VCaP (cell line): ENCODE measurements at regions not wholly inside any gene's neighbourhood (a gene's known extent, or its start where the extent isn't known, plus 50 kb on each side); places are given as distances from the start of the nearest gene placed in this dataset.
"Not testable (repeated sequence)": the region's sequence is repeated elsewhere in the genome, so short reads cannot be mapped to it uniquely, and the experiment has no call there.

Experiments
- H3K27ac ChIP-seq: fragments of 450-650 bp; 2 replicates; pipeline ENCODE4 v1.5.1; 2017
- TF ChIP-seq, protein P1 (sequence below): fragments of 450-650 bp; conservative IDR thresholded peaks from 2 replicates; pipeline ENCODE4 v1.5.1; 2017; ENCODE audit warnings: mild to moderate bottlenecking, moderate library complexity

DNA sequence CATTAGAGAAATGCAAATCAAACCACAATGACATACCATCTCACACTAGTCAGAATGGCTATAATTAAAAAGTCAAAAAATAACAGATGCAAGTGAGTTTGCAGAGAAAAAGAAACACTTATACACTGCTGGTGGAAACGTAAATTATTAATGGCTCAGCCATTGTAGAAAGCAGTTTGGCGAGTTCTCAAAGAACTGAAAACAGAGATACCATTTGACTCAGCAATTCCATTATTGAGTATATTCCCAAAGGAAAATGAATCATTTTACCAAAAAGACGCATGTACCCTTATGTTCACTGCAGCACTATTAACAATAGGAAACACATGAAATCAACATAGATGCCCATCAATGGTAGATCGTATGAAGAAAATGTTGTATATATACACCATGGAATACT, 75.0 kb downstream of the NAA11 start:
- TF ChIP-seq, protein P1, sequence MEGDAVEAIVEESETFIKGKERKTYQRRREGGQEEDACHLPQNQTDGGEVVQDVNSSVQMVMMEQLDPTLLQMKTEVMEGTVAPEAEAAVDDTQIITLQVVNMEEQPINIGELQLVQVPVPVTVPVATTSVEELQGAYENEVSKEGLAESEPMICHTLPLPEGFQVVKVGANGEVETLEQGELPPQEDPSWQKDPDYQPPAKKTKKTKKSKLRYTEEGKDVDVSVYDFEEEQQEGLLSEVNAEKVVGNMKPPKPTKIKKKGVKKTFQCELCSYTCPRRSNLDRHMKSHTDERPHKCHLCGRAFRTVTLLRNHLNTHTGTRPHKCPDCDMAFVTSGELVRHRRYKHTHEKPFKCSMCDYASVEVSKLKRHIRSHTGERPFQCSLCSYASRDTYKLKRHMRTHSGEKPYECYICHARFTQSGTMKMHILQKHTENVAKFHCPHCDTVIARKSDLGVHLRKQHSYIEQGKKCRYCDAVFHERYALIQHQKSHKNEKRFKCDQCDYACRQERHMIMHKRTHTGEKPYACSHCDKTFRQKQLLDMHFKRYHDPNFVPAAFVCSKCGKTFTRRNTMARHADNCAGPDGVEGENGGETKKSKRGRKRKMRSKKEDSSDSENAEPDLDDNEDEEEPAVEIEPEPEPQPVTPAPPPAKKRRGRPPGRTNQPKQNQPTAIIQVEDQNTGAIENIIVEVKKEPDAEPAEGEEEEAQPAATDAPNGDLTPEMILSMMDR: no peak
- no peak overlapping the region for H3K27ac ChIP-seq

DNA sequence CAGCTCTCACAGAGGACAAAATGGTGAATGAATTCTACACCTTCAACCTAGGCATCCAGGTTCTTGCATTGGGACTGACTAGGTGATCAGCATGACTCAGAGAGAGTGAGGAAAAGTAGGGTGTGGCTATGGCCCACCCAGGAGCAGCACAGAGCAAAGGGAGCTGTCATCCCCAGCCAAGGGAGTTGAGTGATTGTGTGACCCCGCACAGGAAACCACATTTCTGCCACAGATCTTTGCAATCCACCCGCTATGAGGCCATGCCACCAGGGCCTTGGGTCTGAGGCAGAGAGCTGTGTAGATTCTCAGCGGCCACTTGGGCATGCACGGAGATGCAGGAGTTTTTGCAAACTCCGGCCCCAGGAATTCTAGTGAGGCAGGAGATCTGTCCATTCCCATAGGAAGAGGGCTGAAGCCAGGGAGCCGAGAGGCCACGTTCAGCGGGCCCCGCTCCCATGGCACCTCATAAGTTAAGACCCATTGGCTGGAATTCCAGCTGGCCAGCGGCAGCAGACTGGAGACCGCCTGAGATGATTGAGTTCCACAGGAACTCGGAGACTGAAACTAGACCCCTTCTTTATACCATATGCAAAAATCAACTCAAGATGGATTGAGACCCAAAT, 75.9 kb downstream of the NAA11 start:
- TF ChIP-seq, protein P1: no peak

DNA sequence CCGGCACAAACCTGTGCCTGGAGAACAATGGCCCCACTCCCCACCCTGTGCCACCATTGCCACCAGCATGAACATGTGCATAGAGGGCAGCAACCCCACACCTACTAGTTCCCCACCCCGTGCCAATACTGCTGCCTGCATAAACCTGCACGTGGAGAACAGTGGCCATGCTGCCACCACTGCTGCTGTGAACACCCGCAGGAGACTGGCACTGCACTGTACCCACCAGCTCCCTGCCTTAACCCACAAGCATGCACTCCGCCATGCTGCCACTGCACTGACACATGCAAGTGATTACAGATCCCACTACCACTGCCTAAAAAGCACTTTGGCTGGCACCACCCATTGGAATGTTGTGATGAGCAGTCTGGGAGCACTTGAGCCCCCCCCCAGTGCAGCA, 77.3 kb downstream of the NAA11 start:
- TF ChIP-seq, protein P1: no peak
- H3K27ac ChIP-seq: no peak overlapping the region

More for the DNA sequence above, 75.9 kb downstream of the NAA11 start:
- no peak overlapping the region for H3K27ac ChIP-seq

DNA sequence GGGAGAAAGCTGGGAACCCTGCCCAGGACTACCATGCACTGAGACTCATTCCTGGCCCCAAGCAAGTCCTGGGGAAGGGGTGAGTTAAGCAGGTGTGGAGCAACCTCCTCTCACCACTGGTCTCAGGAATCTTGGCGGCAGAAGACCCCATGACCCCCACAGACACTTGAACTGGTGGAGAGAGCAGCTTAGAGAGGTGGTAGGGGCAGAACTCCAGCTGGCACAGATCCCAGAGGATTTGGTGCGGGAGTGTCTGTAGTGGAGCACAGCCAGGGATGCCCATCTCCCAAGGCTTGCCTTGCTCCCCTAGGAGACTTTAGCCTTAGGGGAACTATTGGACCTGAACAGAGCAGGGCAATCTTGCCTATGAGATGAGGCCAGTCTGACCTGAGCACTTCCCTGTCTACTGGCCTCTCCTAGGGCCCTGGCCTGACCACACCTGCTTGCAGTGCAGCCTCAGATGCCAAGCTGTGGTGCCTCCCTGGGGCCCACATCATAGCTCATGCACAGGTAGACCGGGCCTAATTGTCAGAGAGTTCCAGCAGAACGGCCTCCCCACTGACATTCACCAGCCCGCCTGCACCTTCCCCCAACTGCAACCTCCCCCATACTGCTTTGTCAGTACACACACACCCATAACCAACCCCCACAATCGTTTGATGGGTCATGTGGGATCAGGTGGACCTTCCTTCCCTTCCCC, 78.0 kb downstream of the NAA11 start:
- no peak overlapping the region for H3K27ac ChIP-seq
- TF ChIP-seq, protein P1: no peak

DNA sequence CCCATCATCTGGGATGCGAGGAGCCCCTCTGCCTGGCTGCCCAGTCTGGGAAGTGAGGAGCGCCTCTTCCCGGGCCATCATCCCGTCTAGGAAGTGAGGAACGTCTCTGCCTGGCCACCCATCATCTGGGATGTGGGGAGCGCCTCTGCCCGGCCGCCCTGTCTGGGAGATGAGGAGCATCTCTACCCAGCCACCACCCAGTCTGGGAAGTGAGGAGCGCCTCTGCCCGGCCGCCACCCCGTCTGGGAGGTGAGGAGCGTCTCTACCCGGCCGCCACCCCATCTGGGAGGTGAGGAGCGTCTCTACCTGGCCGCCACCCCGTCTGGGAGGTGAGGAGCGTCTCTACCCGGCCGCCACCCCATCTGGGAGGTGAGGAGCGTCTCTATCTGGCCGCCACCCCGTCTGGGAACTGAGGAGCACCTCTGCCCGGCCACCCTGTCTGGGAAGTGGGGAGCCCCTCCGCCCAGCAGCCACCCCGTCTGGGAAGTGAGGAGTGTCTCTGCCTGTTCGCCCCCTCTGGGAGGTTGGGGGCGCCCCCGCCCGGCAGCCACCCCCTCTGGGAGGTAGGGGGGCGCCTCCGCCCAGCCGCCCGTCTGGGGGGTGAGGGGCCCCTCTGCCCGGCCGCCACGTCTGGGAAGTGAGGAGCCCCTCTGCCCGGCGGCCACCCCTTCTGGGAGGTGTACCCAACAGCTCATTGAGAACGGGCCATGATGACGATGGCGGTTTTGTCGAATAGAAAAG, 80.5 kb downstream of the NAA11 start:
- not testable (repeated sequence) for H3K27ac ChIP-seq

DNA sequence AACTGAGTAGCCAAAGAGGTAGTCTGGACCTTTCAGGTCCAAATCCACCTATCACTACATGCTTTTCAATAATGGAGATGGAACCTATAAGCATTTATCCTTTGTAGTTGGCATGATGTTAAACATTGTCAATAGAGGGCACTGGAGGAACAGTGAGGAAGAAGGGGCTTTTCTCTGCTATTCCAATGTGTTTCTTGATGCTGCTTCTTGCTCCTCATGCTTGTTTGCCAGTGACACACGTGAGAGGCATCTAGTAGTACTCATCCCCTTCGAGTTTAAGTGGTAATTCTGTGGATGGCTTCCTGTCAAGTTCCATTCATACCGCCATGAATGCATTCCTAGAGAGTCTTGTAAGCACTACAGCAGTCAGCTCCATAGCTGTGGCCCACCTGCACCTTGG, 84.0 kb downstream of the NAA11 start:
- no peak overlapping the region for H3K27ac ChIP-seq
- TF ChIP-seq, protein P1: peak; percentile 74

DNA sequence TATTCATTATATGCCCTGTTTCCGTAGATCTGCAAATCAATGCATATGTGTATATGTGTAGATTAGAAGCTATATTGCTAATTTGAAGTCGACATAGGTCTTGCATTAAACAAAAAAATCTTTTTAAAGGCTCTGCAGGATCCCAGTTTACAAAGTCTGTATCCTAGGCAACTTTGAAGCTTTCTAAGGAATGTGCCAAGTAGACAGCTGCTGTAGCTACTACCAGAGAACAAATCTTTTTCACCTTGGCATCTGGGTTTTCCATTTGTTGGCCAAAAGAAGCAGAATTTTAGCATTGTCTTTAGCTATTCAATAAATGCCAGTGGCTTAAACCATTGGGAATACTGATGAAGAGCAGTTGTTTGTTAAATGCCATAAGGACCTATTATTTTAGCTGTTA, 88.0 kb downstream of the NAA11 start:
- TF ChIP-seq, protein P1: no peak
- no peak overlapping the region for H3K27ac ChIP-seq
